K562 (cell line): ENCODE measurements at regions not wholly inside any gene's neighbourhood (a gene's known extent, or its start where the extent isn't known, plus 50 kb on each side); places are given as distances from the start of the nearest gene placed in this dataset.

Source experiments
- GATA2 ChIP-seq: sonication (generic); formaldehyde crosslinking; IDR thresholded peaks from 2 replicates; pipeline ENCODE4 v1.4.0; 2020; ENCODE audit warnings: mild to moderate bottlenecking, missing genetic modification reagents
- TFAP4 ChIP-seq: sonication (generic); formaldehyde crosslinking; IDR thresholded peaks from 2 replicates; pipeline ENCODE4 v1.8.0; 2022; ENCODE audit warnings: missing genetic modification reagents, mild to moderate bottlenecking, moderate library complexity, borderline replicate concordance

- TF ChIP-seq GATA2 (CRISPR knock-in tag) (no peak), TFAP4 (CRISPR knock-in tag) (no peak)
These were observed 250.4 kb upstream of the SIX2 start for GRCh38 chr2:45259547-45260160.
